ENCODE measurements at regions not wholly inside any gene's neighbourhood (a gene's known extent, or its start where the extent isn't known, plus 50 kb on each side); places are given as distances from the start of the nearest gene placed in this dataset.

GRCh38 chr9:89749500-89750116 lies 144.8 kb downstream of the GADD45G start:
- POLR2A ChIA-PET: no interaction called here
- CTCF ChIA-PET: interaction anchor here (1.3 kb wide), 1 partner anchor 156 kb away, joined by 3 read pairs; no protein-coding TSS in a partner anchor
- no peak overlapping the region for H3K4me2 ChIP-seq (ENCODE audit: low read length)
- H3K79me2 ChIP-seq (ENCODE audit: insufficient read depth, low read length): no peaks in the 10 kb centered on the region
- H3K9me2 ChIP-seq (ENCODE audit: insufficient read depth): no peaks in the 10 kb centered on the region
- ATAC-seq (no peak), DNase-seq (ENCODE audit: low read depth, low spot score) (no peak)
- TF ChIP-seq CBX3 (IDR thresholded peaks at IDR 0.05; ENCODE audit: low read depth): no peak
- TF ChIP-seq MAX (IDR thresholded peaks at IDR 0.05): no peak
- TF ChIP-seq REST (IDR thresholded peaks at IDR 0.05; ENCODE audit: low read depth): no peak
- TF ChIP-seq SIN3A (IDR thresholded peaks at IDR 0.05; ENCODE audit: low read depth): no peak
- no peak for TF ChIP-seq CTCF (IDR thresholded peaks at IDR 0.05 in 2 of 3, conservative IDR thresholded peaks at IDR 0.05 in 1 of 3; ENCODE audit: borderline replicate concordance in 1 of 3, insufficient read depth in 1 of 3, low read depth in 2 of 3, low read length in 2 of 3)
- no peak for TF ChIP-seq EGR1 (IDR thresholded peaks at IDR 0.05; ENCODE audit: low read depth)
- no peak for TF ChIP-seq CEBPB (IDR thresholded peaks at IDR 0.05; ENCODE audit: low read depth)
- no peak for TF ChIP-seq SP1 (IDR thresholded peaks at IDR 0.05; ENCODE audit: low read depth)
- TF ChIP-seq POLR2AphosphoS5 (IDR thresholded peaks at IDR 0.05; ENCODE audit: low read depth, low read length): no peak
- no peak for TF ChIP-seq ELF1 (IDR thresholded peaks at IDR 0.05; ENCODE audit: borderline replicate concordance, low read depth)
- no peak for TF ChIP-seq ZFX (IDR thresholded peaks at IDR 0.05)
- TF ChIP-seq ZBTB33 (IDR thresholded peaks at IDR 0.05; ENCODE audit: extremely low read depth, insufficient replicate concordance, low read length): no peak
- no peak for TF ChIP-seq SRF (IDR thresholded peaks at IDR 0.05; ENCODE audit: low read depth)
- TF ChIP-seq RAD21 (IDR thresholded peaks at IDR 0.05; ENCODE audit: low read depth): no peak
- no peak overlapping the region for H2AFZ ChIP-seq (ENCODE audit: low read depth, low read length, poor library complexity, severe bottlenecking)
- H3K27ac ChIP-seq (ENCODE audit: low read depth, low read length): no peak overlapping the region
- no peaks in the 10 kb centered on the region for H3K4me1 ChIP-seq (ENCODE audit: control insufficient read depth in 1 of 2, insufficient read depth in 2 of 2, low read length in 2 of 2)
- no peak overlapping the region for H3K9ac ChIP-seq (ENCODE audit: low read length)
- H3K9me3 ChIP-seq (ENCODE audit: control insufficient read depth in 1 of 2, insufficient read depth in 1 of 2, low read depth in 1 of 2, low read length in 2 of 2): no peaks in the 10 kb centered on the region
- no peaks in the 10 kb centered on the region; the same call in 1 of the 2 replicates for H3K27me3 ChIP-seq (ENCODE audit: insufficient read depth, low read length)
- intact Hi-C loops (cut with micrococcal nuclease): no loop called here
- no peak overlapping the region for H3K4me3 ChIP-seq (replicated peaks in 1 of 2; ENCODE audit: low read depth in 1 of 2, low read length in 2 of 2)
- H3K36me3 ChIP-seq (ENCODE audit: control insufficient read depth in 1 of 2, insufficient read depth in 2 of 2, low read length in 2 of 2): no peaks in the 10 kb centered on the region
- no TSS peak for BruUV-seq (replicated peaks)
- no peaks in the 10 kb centered on the region for H4K20me1 ChIP-seq (ENCODE audit: insufficient read depth)
- RAD21 ChIA-PET (ENCODE audit: low non-redundant PET in 1 of 2, low total read pairs in 2 of 2, uncharacterized antibody in 2 of 2, unreplicated experiment in 2 of 2): no interaction called here
